HG03575 (cell line): ENCODE measurements at regions not wholly inside any gene's neighbourhood (a gene's known extent, or its start where the extent isn't known, plus 50 kb on each side); places are given as distances from the start of the nearest gene placed in this dataset.
"Not testable (repeated sequence)": the region's sequence is repeated elsewhere in the genome, so short reads cannot be mapped to it uniquely, and the experiment has no call there.

Source experiments
- ATAC-seq: cut with Tn5 transposase; IDR thresholded peaks from one replicate; pipeline ENCODE4 v1.9.1; 2021; ENCODE audit not compliant: unreplicated experiment, insufficient number of reproducible peaks, low FRiP score; ENCODE audit errors: extremely low read depth

DNA sequence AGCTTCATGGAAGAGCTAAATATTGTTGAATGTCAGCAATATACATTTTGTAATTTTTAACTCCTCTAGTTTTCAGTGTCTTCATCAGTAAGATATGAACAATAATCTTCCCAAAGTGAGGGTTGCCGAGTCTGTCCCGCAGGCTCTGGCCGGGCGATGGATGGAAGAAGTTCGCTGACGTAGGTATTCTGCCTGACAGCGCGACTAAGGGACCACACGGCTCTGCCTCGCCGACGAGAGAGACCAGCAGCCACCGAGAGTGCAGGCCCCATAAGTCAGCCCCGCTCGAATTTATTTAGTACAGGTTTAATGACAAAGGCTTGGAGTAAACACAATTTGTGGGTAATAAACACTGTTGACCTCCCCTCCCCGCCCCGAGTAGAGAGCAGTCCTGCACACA is 427.4 kb upstream of the NECTIN3 start:
- no peak for ATAC-seq

GRCh38 chr3:110646055-110646454 is 425.6 kb upstream of the NECTIN3 start:
- no peak for ATAC-seq

GRCh38 chr3:110646496-110646895 is 425.1 kb upstream of the NECTIN3 start:
- ATAC-seq, result no peak

- ATAC-seq, result no peak
Measured at GRCh38 chr3:110647586-110647985, 424.0 kb upstream of the NECTIN3 start.

DNA sequence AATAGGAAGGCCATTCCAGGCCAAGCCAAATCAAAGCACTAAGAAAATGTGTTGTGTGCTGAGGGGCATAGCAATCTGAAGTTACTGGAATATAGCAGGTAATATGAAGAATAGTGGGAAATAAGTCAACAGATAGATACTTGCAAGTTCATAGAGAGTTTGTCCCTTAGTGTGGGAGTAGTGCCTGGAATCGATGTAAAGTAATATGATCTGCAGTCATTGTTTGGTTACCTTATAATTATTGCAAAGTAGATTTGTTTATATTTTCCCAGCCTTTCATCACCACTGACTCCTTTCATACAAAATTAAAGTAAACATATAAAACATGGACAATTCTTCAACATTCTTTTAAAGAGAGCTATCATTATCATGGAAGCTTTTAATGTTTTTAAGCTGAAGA is 420.9 kb upstream of the NECTIN3 start:
- ATAC-seq, result no peak

- ATAC-seq, result no peak
Measured at GRCh38 chr3:110654843-110655502, 416.6 kb upstream of the NECTIN3 start.

DNA sequence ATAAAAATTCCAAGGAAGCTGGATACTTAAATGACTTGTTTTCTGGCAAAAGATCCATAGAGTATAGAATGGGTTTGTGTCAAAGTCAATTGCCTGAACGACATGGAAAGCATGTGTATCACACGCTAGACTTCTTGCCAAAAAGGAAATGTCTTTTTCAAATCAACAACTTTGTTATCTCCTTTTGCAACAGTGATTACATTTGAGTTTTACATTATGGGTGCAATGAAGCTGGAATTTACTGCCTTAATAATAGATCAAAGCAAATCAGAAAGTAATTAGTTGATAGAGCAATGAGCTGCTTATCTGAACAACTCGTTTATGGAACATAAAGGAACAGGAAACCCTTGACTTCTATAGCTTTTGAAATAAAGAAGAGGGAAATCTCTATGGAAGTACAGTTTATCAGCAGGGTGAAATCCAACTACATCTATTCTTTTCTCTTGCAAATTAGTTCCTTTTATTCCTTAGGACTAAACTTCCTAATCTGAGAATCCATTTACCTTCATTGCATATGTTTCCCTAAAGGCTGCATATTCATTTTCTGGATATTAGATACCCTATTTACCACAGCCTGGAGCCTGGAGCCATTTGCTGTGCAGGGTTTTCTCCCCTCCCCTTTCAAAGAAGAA is 415.1 kb upstream of the NECTIN3 start:
- no peak for ATAC-seq

DNA sequence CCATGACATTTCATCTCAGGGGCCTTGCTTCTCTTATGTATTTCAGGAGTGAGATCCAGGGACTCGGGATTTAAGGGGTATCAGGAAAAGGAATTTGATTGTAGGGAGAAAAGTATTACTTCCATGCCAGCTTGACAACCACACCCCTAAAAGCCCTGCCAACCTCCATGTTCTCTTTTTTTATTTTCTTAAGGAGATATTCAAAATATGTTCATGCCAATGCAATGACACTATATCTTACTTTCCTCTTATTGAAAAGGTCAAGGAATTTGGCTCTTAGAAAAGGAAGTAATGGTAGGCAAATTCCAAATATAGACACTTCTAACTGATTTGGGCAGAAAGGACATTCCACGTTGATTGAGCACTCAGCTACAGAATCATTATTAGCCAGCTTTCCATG is 407.5 kb upstream of the NECTIN3 start:
- no peak for ATAC-seq

GRCh38 chr3:110666495-110666894 is 405.1 kb upstream of the NECTIN3 start:
- no peak for ATAC-seq

- ATAC-seq, result no peak
Measured at GRCh38 chr3:110667216-110667615, 404.4 kb upstream of the NECTIN3 start.

- ATAC-seq, result no peak
Measured at GRCh38 chr3:110670407-110670806, 401.2 kb upstream of the NECTIN3 start.

DNA sequence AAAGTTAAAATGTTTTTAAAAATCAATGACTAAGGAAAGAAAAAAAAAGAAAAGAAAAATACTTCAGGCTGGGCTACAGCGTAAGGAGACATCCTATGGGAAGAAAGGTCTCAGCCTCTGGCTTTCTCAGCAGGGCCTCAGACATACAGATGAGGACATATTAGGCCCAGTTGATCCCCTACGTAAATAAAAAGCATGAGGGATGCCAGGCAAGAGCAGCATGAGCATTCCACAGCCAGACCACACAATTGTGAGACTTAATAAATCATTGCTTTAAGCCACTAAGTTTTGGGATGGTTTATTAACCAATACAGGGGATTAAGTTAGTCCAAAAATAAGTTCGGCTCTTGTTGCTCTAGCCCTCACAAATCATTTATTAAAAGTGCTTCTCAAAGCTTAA is 394.1 kb upstream of the NECTIN3 start:
- no peak for ATAC-seq

DNA sequence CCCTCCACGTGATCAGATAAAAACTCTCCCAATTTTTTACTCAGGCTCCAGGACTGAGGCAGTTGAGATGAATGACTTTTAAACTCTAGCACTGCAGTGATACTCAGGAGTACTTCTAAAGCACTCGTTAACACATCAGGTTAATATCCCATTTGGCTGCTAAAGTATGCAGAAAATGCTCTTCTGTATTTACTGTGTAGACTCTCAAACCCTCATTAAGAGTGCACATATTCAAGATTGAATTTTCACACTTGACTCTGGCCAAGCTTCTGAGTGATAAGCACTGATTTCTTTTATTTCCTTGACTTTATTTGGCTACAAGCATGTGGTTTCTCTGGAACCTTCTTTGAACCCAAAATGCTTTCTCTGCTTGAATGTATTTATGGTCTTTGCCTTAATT is 392.3 kb upstream of the NECTIN3 start:
- no peak for ATAC-seq

GRCh38 chr3:110680450-110680849 is 391.2 kb upstream of the NECTIN3 start:
- ATAC-seq, result no peak

GRCh38 chr3:110684466-110684865 is 387.1 kb upstream of the NECTIN3 start:
- no peak for ATAC-seq

GRCh38 chr3:110685630-110686029 is 386.0 kb upstream of the NECTIN3 start:
- no peak for ATAC-seq

DNA sequence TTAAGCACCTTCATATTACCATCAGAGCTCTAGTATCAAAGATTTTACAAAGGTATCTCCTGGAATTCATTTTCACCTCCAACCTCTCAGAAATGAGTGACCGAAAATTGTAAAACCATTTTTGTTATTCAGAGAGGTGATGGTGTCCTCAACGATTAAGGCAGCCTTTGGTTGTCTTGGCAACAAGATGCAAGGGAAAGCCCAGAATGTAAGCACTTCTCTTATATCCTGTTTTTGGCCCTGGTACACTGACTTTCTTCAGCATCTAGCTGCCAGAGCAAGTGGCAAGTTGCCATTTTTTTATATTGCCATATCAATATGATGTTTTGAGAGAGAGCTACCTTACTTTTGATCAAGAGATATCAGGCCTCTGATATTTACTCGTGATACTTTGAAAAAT is 384.9 kb upstream of the NECTIN3 start:
- ATAC-seq, result no peak

DNA sequence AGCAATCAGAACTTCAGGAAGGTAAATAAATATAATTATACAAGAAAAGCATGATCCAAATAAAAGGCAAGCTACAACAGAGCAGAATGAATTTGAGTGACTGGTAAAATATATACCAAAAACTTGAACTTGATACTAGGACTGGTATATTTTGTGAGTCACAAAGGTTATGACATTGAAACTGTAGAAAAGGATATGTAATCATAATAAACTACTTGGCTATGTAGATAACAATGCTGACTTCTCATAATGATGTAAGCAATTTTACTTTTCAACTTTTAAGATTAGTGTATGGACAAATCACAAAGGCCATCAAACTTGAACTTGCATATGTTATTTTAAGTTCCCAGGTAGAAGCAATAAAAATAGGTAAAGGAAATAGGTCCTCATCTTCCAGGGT is 384.5 kb upstream of the NECTIN3 start:
- ATAC-seq, result no peak

- ATAC-seq, result no peak
Measured at GRCh38 chr3:110697961-110698360, 373.7 kb upstream of the NECTIN3 start.

DNA sequence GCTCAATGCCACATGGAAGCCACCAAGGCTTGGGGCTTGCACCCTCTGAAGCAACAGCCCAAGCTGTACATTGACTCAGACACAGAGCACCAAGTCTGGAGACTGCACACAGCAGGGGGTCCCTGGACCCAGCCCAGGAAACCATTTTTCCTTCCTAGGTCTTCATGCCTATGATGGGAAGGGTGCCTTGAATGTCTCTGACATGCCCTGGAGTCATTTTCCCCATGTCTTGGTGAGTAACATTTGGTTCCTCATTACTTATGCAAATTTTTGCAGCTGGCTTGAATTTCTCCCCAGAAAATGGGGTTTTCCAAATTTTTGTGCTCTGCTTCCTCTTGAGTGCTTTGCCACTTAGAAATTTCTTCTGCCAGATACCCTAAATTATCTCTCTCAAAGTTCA is 367.3 kb upstream of the NECTIN3 start:
- not testable (repeated sequence) for ATAC-seq

DNA sequence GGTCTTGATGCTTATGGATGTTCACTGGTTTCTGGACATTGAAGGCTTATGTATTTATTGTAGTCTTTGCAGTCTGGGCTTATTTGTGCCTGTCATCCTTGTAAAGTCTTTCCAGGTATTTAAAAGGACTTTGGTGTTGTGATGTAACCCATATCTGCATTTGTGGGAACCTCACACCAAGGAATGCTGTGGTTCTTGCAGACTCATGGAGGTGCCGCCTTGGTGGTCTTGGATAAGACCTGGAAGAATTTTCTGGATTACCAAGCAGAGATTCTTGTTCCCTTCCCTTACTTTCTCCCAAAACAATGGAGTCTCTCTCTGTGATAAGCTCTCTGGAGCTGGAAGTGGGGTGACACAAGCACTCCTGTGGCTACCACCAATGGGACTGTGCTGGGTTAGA is 363.5 kb upstream of the NECTIN3 start:
- no peak for ATAC-seq
